HG02973 (cell line): ENCODE measurements at regions not wholly inside any gene's neighbourhood (a gene's known extent, or its start where the extent isn't known, plus 50 kb on each side); places are given as distances from the start of the nearest gene placed in this dataset.
"Not testable (repeated sequence)": the region's sequence is repeated elsewhere in the genome, so short reads cannot be mapped to it uniquely, and the experiment has no call there.

Experiments
- ATAC-seq: cut with Tn5 transposase; IDR thresholded peaks from one replicate; pipeline ENCODE4 v1.9.1; 2021; ENCODE audit warnings: moderate library complexity; ENCODE audit not compliant: unreplicated experiment

DNA sequence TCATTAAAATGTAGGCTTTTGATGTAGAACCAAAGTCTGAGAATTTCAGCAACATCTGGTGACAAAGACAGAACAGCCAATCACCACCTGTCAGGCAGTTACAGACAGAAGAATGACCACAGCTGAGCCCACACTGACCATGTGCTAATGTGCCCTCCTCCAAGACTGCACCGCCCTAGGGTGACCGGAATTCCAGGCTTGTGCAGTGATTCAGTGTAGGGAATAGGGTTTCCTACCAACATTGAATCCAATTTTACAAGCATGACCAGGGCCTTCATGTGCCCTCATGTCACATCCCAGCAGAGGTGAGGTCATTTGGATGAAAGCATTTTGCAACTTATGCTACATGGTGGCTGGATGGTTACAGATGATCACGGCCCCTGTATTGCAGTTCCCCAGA lies 412.5 kb downstream of the SOX2 start:
- ATAC-seq: no peak

DNA sequence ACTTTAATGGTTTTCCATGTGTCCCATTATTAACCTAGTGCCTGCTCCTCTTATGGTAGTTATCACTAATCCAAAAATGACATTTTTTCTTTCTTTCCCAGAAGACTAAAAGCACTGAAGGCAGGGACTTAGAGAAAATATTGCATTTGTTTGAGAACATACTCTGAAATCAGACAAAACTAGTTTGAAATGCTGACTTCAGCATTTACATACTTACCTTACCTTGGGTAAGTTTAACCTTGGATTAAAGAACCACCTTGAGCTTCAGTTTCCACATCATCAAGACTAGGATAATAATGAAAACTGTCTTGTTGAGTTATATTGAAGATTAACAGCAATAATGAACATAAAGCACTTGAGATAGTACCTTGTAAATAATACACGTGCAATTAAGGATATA lies 413.0 kb downstream of the SOX2 start:
- no peak for ATAC-seq

DNA sequence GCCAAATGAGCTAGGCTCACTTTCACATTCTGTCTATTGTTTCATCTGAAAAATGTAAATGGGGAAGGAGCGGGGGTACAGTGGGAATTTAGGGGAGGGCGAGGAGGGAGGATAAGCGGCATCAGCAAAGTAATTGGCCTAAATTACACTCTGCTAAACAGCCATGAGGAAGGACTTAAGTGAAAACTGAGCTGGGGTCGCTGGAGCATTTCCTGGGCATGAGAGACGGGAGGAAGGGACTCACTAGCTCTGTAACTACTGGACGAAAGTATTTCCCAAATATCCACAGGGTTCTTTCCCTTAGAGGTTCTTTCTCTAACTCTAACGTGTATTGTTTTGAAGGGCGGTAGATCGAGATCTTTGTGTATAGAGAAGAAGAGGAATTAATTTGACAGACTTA lies 418.0 kb downstream of the SOX2 start:
- no peak for ATAC-seq

DNA sequence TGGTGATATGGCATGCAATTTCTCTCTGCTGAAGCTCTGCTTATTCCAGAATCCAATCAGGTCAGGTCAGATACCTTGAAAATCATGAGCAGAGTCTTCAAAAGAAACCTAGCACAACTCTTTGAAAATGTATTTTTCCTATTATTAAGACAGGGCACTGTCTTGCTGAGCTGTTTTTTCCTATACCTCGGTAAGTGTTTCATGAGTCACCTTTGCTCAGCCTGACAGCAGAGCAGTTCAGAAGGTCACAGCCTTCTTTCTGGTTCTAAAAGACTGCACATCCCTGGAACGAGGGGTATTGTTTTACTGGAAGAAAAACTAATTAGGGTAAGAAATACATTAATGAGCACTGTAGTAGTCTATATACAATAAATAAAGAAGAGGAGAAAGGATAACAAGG lies 422.0 kb downstream of the SOX2 start:
- ATAC-seq: no peak

DNA sequence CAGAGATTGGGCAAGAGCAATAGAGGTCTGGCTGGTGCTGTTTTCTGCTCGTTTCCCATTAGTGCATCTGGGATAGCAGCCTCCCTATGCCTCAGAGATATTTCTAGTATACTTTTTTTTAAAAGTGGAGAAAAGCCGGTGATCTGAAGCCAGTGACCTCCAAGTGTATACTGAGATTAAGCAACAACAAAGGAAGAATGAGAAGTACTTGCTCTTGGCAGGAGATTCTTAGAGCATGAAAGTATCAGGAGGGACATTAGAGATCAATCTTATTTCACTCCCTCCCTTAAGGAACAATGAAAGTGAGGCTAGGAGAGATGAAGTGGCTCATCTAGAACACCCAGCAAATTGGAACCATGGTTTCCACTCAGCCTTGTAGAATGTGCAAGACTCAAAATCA lies 423.3 kb downstream of the SOX2 start:
- ATAC-seq: no peak

DNA sequence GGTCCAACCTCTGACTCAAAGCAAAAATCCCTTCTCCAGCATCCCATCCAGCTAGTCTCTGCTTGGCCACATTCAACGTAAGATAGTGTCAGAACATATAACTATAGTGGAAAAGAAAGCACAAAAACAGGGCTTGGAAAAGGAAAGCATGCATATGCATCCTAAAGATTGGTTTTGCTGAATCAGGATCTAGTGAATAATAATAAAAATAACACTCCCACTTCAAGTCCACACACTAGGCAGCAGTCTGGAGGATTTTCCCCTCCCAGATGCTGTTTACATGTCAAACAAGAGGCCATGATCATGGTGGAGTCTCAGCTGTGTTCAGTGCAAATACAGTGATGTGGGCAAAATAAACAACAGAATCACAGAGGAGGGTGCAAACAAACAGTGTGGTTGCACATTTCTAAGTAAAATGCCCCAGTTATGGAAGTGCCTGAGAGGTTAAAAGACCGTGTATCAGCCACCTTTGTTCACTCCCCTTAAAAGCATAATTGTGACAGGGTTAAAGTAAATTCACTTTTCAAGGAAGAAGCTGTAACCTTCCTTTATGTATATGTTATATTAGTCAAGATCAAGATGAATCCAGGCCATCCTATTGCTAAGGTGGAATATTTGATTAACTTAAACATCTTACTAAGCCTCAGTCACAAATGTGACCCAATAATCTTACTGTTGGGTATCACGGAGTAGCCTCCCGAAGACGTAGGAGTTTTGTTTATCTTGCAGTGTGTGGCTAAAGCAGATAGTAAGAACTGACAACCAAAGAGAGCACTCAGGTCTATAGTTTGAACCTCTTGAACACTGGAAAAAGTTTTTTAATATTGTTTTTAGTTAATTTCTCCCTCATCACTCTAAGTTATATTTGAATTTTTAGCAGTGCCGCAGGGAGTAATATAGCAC lies 424.5 kb downstream of the SOX2 start:
- ATAC-seq: no peak

DNA sequence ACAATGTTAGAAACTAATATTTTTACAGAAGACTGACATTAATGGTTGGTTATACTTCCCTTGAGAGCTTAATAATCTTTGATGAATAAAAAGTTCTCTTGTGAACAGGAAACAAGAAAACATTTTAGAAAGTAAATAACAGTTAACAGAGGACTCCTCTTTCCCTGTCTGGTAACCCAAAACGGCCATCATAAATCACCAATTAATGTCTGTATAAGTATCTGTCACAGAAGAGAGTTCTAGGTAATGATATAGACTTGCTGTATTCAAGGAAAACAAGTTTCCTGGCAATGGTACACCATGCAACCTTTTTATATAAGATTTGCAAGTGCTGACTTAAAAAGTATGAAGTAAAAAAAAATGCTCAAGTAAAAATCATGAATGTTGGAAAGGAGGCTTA lies 426.7 kb downstream of the SOX2 start:
- no peak for ATAC-seq

DNA sequence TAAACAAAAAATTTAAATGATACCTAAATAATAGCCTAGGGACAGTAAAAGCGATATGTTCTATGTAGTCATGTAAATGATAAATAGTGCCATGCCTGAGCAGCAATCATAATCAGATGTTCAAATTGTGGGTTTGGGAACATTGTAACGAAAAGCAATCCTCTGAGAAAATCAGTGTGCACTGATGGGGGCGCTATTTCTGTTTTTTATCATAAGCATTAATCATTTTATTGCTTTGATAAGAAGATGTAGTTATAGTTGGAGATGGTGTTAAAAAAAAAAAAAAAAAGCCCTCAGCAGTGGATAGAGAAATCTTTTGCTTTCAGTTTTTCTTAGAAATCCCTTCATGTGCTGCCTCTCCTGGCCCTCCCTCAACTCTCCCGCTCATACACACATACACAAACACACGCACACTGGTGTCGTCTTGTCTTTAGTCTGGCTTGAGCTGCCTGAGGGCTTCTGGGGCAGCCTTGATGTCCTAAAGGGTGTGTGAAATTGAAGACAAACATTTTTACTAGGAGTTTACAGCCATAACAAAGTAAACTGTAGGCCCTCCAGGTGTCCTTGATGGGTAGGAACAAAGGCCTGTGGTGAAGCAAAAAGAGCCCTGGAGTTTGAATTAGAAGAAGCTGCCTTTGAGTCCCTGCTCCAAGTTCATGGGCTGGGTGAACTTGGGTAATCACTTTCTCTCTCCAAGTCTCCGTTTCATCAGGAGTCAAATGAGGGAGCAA lies 428.1 kb downstream of the SOX2 start:
- ATAC-seq: no peak

DNA sequence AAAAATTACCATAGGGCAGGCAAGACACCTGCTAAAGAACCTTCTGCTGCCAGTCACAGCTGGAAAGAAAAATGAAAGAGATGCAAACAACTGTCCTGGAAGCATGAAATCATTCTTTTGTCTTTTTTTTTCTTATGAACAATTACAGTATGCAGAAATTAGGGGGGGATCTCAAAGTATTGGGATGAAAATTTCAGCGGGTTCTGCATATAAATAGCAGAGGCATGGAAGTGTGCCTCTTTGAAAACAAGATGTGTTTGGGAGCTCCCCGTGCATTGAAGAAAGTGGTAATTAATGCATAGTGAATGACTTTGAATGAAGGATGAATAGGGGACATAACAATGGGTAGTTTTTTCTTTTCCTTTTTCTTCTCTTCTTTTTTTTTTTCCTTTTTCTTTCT lies 431.2 kb downstream of the SOX2 start:
- no peak for ATAC-seq

DNA sequence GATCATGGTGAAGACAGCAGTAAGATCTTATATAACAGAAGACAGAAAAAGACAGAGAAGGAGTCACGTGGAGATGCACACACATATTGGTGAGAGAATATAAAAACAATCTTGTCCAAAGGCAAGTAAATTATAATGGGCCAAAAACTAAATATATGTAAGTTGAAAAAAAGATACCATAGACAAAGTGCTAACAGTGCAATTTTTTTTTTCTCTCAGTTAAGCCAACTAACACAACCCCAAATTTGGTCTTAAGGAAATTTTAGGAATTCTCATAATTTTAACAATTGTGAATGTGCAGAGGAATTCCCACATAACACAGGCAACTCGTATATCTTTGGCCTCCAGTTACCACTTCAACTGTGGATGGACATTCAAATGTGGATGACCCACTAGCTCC lies 432.2 kb downstream of the SOX2 start:
- ATAC-seq: no peak

DNA sequence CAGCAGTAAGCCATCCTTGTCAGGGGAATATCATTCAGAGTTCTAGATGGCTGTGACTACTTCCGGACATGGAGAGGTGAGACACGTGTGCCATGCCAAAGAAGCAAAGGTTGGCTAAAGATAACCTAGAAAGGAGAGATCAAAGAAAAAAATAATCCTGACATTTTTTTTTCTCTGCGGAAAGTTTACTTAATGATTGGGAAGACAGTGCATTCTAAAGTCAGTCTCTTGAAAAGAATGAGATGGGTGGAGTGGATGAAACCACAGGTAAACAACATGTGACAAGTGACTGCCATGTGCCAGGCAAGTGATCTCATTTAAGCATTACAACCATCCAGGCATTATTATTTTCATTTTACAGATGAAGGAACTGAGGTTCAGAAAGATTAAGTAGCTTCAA lies 436.6 kb downstream of the SOX2 start:
- ATAC-seq: no peak

DNA sequence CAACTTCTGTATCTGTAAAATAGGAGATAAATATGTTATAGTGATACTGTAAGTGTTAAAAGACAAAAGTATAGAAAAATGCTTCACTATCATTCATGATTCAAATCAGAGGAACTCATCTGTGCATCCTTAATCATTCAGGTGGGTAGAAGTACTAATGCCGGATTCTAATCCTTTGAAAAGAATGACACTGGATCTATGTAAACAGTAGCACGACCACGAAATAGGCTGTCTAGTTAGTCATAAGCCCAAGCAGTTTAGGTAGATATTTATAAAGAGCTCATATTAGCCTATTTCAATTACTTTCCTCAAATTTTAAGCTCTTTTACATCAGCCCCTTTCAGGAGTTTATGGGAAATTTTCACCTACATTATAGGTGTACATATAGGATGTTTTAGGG lies 437.9 kb downstream of the SOX2 start:
- ATAC-seq: no peak

DNA sequence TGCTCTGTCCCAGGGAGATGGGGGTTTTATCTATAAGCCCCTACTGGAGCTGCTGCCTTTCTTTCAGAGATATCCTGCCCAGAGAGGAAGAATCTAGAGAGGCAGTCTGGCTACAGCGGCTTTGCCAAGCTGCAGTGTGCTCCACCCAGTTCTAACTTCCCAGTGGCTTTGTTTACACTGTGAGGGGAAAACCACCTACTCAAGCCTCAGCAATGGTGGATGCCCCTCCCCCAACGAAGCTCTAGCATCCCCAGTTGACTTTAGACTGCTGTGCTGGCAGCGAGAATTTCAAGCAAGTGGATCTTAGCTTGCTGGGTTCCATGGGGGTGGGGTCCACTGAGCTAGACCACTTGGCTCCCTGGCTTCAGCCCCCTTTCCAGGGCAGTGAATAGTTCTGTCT lies 444.6 kb downstream of the SOX2 start:
- ATAC-seq: not testable (repeated sequence)

DNA sequence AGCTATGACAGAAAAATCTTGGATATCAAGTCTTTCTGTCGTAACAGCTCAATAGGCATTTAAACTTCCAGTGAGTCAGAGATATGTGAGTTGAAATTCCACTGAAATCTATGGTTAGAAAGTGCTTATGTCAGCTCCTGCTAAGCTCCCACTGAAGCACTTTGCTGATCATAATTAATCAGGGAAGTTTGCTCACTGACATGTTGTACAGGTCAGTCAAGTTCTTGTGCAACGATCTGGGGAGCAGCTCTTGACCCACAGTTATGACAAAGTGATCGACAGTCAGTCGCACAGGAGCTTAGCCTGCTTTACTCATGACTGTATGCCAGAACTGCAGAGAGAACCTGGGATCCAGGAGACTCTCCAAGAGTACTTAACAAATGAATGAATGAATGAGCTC lies 453.5 kb downstream of the SOX2 start:
- ATAC-seq: no peak

DNA sequence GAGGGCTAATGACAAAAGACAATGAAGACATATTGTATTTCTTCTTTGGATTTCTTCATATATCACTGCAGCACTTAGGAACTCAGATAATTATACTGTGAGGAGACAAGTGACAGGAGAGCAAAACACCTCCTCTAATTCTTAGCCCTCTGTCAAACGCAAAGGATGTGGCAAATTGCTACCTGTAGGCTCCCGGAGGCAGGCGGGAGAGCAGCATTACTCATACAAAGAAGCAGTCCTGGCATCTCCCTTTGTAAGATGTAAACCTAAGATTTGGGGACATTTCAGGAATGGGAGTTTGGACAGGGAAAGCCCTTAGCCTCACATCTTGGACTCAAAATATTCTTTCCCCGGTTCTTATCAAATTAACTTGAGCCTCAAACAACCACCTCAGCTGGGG lies 460.8 kb downstream of the SOX2 start:
- no peak for ATAC-seq

DNA sequence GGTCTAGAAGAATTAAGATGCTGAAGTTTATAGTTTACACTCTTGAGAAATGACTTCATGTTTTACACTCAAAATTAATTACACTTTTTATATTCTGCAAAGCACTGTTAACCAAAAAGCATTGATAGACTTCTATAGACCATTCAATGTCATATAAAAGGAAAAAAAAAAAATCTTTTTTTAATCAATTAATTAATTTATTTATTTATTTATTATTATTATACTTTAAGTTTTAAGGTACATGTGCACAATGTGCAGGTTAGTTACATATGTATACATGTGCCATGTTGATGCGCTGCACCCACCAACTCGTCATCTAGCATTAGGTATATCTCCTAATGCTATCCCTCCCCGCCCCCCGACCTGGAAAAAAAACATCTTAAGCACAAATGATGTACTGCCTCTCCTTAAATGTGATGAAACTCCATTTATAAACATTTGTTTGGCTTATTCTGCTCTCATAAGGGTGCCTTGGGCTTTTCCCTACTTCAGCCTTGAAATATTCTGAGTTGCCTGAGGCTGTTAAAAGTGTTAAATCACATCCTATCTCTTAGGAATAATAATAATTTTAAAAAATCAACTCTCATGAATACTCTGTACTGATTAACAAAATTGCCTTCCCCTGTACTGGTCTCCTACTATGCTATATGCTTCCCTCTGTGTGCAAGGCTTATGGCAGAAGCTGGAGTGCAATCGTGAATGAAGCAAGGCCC lies 466.9 kb downstream of the SOX2 start:
- no peak for ATAC-seq

DNA sequence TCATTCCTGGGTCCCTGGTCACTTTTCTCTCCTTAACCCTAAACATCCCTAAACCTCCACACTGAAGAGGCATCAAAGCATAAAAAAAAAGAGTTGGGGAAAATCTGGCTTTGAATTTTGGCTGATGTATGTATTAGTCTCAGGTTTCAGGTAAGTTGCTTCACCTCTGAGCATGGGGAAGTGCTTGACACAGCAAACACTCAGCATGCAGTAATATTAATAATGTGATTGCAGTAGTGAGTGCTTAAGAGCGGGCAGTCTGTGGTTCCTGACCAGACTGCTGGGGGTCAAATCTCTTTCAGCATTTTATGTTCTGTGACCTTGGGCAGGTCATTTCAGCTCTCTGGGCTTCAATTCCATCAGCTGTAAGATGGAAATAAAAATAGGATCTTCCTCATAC lies 467.9 kb downstream of the SOX2 start:
- ATAC-seq: no peak

DNA sequence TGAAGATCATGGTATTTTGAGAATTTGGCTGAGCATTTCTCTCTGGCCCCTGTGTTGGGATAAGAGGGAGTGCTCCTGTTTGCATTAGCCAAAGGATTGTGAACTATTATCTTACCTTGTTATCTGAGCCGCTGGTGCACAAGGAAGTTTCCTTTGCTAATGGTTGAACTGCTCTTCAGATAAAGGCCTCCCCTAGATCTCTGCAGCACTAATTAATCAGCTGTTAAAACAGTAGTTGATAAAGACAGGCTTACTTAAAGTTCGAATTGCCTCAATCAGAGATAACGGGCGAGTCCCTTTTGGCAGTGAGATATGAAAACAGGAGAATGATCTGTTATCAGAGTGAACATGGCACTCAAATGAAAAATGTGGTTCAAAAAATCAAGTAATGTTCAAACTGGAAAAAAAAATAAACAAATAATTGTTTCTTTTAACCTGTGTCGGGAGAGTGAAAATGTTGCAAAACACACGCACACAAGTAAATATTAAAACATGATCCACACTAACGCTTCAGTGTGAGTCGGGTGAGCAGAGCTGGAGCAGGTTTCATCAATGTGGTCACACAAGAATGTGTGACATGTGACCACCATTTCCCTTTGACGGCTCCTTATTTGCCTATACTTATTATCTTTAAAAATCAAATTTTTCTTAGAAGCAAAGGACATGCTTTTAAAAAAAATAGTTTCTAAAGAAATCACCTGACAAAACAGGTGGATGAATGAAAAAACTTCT lies 469.1 kb downstream of the SOX2 start:
- no peak for ATAC-seq

DNA sequence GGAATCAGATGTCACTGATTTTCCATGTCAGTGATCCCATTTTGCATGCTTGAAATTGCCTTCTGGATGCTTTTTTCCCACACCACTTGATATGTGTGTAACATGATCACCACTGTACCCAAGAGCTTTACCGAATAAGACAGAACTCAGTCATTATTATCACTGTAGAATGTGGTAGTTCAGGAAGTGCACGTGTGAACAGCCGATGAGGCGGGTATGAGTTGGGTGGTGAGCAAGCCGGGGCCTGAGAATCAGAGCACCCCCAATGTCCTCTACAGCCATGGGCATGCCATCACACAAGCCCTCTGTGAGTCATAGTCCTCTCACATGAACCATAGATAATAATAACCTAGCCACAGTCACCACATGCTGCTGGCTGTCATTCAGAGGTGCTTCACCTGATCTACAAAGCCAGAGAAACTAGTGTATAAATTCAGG lies 470.8 kb downstream of the SOX2 start:
- no peak for ATAC-seq

DNA sequence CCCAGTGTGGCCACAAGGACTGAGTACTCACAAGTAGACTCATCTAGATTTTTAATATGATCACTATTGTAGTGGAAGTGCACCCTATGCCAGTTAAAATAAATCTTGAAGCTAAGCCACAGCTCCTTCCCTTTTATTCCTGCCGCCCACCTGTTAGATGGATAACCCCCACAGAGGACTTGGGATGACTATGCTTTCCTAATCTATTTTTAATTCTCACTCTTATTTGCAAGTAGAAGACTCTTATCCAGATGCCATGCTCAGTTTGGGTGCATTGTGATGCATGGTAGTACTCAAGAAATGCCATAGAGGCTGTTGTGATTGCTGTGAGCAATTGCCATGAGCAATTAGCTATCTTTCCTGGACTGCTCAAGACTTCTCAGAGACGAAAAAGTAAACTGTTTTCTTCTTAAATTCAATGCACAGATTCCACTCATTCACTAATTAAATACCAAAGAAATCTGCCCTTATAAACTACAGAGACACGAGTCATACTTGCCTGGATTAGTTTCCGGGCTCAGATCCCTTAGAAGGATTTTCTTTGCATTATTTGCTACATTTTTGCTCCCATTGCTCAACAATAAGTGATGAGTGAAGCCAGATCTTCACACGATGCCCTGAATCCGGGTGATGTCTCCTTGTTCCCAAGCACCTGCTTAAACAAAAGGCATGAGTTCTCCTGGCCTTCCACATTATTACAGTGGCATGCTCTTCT lies 472.1 kb downstream of the SOX2 start:
- no peak for ATAC-seq
